ENCODE measurements at regions not wholly inside any gene's neighbourhood (a gene's known extent, or its start where the extent isn't known, plus 50 kb on each side); places are given as distances from the start of the nearest gene placed in this dataset.

DNA sequence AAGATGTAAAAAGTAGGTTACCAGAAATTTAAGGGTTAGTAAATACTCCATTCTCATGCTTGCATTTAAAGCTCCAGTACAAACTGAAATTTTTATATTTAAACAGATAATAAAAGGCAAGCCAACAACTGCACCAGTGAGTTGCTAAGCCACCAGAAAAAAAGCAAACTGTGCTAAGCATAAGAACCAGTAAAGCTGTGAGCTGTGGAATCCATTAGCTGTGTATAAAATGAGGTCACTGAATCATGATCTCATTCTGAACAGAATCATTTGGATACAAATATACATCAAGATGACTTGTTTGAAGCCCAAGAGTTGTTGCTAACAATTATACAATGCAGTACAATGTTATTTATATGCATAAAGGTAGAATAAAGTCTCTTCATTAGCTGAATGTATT, 1312.2 kb downstream of the SI start:
- Histone ChIP-seq H3K36me3 (ENCODE audit: control insufficient read depth, insufficient read depth, low read length) (no peaks in the 10 kb centered on the region), H2AFZ (ENCODE audit: low read depth, low read length) (no peak overlapping the region), H3K79me2 (ENCODE audit: control insufficient read depth, insufficient read depth, low read length) (no peaks in the 10 kb centered on the region), H3K4me3 (no peak overlapping the region), H3K9ac (ENCODE audit: insufficient read depth in 1 of 2, low read depth in 2 of 2, low read length in 2 of 2) (no peak overlapping the region), H3K4me2 (ENCODE audit: insufficient read depth, low read length) (no peak overlapping the region), H3K27me3 (ENCODE audit: control insufficient read depth in 2 of 2, insufficient read depth in 2 of 2, low read length in 2 of 2) (no peaks in the 10 kb centered on the region), H3K9me1 (ENCODE audit: control insufficient read depth, insufficient read depth, low read length) (no peaks in the 10 kb centered on the region), H4K20me1 (replicated peaks; ENCODE audit: control insufficient read depth, insufficient read depth, low read length) (no peaks in the 10 kb centered on the region), H3K9me3 (replicated peaks; ENCODE audit: control insufficient read depth, insufficient read depth, low read depth, low read length) (no peaks in the 10 kb centered on the region), H3K27ac (ENCODE audit: extremely low read depth, low read depth, low read length) (no peak overlapping the region), H3K4me1 (replicated peaks in 1 of 2; ENCODE audit: control insufficient read depth in 2 of 2, insufficient read depth in 2 of 2, low read length in 2 of 2) (no peaks in the 10 kb centered on the region)
- DNase-seq (ENCODE audit: extremely low read depth in 1 of 4, low spot score in 3 of 4) (no peak), FAIRE-seq (no peak), ATAC-seq (no peak)
- in situ Hi-C loops (cut with MboI): no loop called here
- intact Hi-C loops (cut with micrococcal nuclease): no loop called here
- BruUV-seq (replicated peaks): no TSS peak
- ChIA-PET POLR2A (no interaction called here), CTCF (ENCODE audit: low intra/inter-chr PET ratio) (no interaction called here)
- TF ChIP-seq SP2 (IDR thresholded peaks at IDR 0.05; ENCODE audit: extremely low read depth, low read depth, low read length, poor library complexity, severe bottlenecking) (no peak), ZNF780A (CRISPR knock-in tag; IDR thresholded peaks at IDR 0.05) (no peak), ZNF347 (CRISPR knock-in tag; IDR thresholded peaks at IDR 0.05; ENCODE audit: low read depth) (no peak), ZBED1 (IDR thresholded peaks at IDR 0.05) (no peak), EWSR1 (IDR thresholded peaks at IDR 0.05; ENCODE audit: borderline replicate concordance, low read depth, partially characterized antibody) (no peak), ZBTB17 (CRISPR knock-in tag; IDR thresholded peaks at IDR 0.05) (no peak), CCAR2 (IDR thresholded peaks at IDR 0.05; ENCODE audit: low read depth, low read length) (no peak), CREBBP (IDR thresholded peaks at IDR 0.05; ENCODE audit: low read depth, low read length) (no peak), HMG20B (CRISPR knock-in tag; IDR thresholded peaks at IDR 0.05) (no peak)
- TF ChIP-seq, protein P1, sequence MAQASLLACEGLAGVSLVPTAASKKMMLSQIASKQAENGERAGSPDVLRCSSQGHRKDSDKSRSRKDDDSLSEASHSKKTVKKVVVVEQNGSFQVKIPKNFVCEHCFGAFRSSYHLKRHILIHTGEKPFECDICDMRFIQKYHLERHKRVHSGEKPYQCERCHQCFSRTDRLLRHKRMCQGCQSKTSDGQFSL (CRISPR knock-in tag; IDR thresholded peaks at IDR 0.05): no peak
- TF ChIP-seq, protein P1 (tag; IDR thresholded peaks at IDR 0.05): no peak
- TF ChIP-seq, protein P2, sequence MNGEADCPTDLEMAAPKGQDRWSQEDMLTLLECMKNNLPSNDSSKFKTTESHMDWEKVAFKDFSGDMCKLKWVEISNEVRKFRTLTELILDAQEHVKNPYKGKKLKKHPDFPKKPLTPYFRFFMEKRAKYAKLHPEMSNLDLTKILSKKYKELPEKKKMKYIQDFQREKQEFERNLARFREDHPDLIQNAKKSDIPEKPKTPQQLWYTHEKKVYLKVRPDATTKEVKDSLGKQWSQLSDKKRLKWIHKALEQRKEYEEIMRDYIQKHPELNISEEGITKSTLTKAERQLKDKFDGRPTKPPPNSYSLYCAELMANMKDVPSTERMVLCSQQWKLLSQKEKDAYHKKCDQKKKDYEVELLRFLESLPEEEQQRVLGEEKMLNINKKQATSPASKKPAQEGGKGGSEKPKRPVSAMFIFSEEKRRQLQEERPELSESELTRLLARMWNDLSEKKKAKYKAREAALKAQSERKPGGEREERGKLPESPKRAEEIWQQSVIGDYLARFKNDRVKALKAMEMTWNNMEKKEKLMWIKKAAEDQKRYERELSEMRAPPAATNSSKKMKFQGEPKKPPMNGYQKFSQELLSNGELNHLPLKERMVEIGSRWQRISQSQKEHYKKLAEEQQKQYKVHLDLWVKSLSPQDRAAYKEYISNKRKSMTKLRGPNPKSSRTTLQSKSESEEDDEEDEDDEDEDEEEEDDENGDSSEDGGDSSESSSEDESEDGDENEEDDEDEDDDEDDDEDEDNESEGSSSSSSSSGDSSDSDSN (IDR thresholded peaks at IDR 0.05; ENCODE audit: borderline replicate concordance in 1 of 2, low read depth in 2 of 2, low read length in 2 of 2): no peak
- TF ChIP-seq, protein P3, sequence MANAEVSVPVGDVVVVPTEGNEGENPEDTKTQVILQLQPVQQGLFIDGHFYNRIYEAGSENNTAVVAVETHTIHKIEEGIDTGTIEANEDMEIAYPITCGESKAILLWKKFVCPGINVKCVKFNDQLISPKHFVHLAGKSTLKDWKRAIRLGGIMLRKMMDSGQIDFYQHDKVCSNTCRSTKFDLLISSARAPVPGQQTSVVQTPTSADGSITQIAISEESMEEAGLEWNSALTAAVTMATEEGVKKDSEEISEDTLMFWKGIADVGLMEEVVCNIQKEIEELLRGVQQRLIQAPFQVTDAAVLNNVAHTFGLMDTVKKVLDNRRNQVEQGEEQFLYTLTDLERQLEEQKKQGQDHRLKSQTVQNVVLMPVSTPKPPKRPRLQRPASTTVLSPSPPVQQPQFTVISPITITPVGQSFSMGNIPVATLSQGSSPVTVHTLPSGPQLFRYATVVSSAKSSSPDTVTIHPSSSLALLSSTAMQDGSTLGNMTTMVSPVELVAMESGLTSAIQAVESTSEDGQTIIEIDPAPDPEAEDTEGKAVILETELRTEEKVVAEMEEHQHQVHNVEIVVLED (CRISPR knock-in tag; IDR thresholded peaks at IDR 0.05): no peak
- TF ChIP-seq, protein P4, sequence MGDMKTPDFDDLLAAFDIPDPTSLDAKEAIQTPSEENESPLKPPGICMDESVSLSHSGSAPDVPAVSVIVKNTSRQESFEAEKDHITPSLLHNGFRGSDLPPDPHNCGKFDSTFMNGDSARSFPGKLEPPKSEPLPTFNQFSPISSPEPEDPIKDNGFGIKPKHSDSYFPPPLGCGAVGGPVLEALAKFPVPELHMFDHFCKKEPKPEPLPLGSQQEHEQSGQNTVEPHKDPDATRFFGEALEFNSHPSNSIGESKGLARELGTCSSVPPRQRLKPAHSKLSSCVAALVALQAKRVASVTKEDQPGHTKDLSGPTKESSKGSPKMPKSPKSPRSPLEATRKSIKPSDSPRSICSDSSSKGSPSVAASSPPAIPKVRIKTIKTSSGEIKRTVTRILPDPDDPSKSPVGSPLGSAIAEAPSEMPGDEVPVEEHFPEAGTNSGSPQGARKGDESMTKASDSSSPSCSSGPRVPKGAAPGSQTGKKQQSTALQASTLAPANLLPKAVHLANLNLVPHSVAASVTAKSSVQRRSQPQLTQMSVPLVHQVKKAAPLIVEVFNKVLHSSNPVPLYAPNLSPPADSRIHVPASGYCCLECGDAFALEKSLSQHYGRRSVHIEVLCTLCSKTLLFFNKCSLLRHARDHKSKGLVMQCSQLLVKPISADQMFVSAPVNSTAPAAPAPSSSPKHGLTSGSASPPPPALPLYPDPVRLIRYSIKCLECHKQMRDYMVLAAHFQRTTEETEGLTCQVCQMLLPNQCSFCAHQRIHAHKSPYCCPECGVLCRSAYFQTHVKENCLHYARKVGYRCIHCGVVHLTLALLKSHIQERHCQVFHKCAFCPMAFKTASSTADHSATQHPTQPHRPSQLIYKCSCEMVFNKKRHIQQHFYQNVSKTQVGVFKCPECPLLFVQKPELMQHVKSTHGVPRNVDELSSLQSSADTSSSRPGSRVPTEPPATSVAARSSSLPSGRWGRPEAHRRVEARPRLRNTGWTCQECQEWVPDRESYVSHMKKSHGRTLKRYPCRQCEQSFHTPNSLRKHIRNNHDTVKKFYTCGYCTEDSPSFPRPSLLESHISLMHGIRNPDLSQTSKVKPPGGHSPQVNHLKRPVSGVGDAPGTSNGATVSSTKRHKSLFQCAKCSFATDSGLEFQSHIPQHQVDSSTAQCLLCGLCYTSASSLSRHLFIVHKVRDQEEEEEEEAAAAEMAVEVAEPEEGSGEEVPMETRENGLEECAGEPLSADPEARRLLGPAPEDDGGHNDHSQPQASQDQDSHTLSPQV (IDR thresholded peaks at IDR 0.05): no peak
- TF ChIP-seq, protein P5, sequence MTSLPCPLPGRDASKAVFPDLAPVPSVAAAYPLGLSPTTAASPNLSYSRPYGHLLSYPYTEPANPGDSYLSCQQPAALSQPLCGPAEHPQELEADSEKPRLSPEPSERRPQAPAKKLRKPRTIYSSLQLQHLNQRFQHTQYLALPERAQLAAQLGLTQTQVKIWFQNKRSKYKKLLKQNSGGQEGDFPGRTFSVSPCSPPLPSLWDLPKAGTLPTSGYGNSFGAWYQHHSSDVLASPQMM (CRISPR knock-in tag; IDR thresholded peaks at IDR 0.05): no peak
